OCI-LY7 (cell line): ENCODE measurements at regions not wholly inside any gene's neighbourhood (a gene's known extent, or its start where the extent isn't known, plus 50 kb on each side); places are given as distances from the start of the nearest gene placed in this dataset.
"Not testable (repeated sequence)": the region's sequence is repeated elsewhere in the genome, so short reads cannot be mapped to it uniquely, and the experiment has no call there.

ENCODE experiments used
- EZH2phosphoT487 ChIP-seq: fragments of 200-600 bp; sonication (generic); IDR thresholded peaks from 2 replicates; pipeline ENCODE4 v1.6.1; 2018; ENCODE audit warnings: low read depth, borderline replicate concordance, mild to moderate bottlenecking, mixed run types, antibody characterized with exemption, low read length, moderate library complexity, mixed read lengths
- TF ChIP-seq, protein P1 (sequence below): fragments of 200-600 bp; sonication (generic); conservative IDR thresholded peaks from 2 replicates; pipeline ENCODE4 v1.5.1; 2014; ENCODE audit warnings: mild to moderate bottlenecking, antibody characterized with exemption, low read length, moderate library complexity, mixed read lengths

- TF ChIP-seq, protein P1, sequence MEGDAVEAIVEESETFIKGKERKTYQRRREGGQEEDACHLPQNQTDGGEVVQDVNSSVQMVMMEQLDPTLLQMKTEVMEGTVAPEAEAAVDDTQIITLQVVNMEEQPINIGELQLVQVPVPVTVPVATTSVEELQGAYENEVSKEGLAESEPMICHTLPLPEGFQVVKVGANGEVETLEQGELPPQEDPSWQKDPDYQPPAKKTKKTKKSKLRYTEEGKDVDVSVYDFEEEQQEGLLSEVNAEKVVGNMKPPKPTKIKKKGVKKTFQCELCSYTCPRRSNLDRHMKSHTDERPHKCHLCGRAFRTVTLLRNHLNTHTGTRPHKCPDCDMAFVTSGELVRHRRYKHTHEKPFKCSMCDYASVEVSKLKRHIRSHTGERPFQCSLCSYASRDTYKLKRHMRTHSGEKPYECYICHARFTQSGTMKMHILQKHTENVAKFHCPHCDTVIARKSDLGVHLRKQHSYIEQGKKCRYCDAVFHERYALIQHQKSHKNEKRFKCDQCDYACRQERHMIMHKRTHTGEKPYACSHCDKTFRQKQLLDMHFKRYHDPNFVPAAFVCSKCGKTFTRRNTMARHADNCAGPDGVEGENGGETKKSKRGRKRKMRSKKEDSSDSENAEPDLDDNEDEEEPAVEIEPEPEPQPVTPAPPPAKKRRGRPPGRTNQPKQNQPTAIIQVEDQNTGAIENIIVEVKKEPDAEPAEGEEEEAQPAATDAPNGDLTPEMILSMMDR, result not testable (repeated sequence)
- TF ChIP-seq EZH2phosphoT487, result not testable (repeated sequence)
Measured at GRCh38 chr13:63741814-63742101, 2326.1 kb upstream of the PCDH20 start.
